ENCODE measurements at regions not wholly inside any gene's neighbourhood (a gene's known extent, or its start where the extent isn't known, plus 50 kb on each side); places are given as distances from the start of the nearest gene placed in this dataset.

GRCh38 chr2:238527565-238527964 lies 100.8 kb downstream of the ASB1 start:
- 84% methylated on average over 3 of the region's 3 CpGs for WGBS
- TF ChIP-seq SP1 (IDR thresholded peaks at IDR 0.05) = no peak
- TF ChIP-seq ZBTB33 (IDR thresholded peaks at IDR 0.05) = no peak
- TF ChIP-seq NR2F2 (IDR thresholded peaks at IDR 0.05) = no peak
- no peak for TF ChIP-seq MAX (IDR thresholded peaks at IDR 0.05)
- TF ChIP-seq REST (IDR thresholded peaks at IDR 0.05) = no peak
- TF ChIP-seq FOXA1 (IDR thresholded peaks at IDR 0.05) = no peak
- no peak for TF ChIP-seq JUND (IDR thresholded peaks at IDR 0.05)
- TF ChIP-seq FOXA2 (IDR thresholded peaks at IDR 0.05) = no peak
- no peak for TF ChIP-seq CTCF (IDR thresholded peaks at IDR 0.05; ENCODE audit: low read depth, low read length, missing input control)
- TF ChIP-seq ATF3 (IDR thresholded peaks at IDR 0.05) = no peak
- no peak for TF ChIP-seq EGR1 (IDR thresholded peaks at IDR 0.05; ENCODE audit: low read depth in 2 of 2)
- TF ChIP-seq YY1 (IDR thresholded peaks at IDR 0.05) = no peak
- no peak for TF ChIP-seq GABPA (IDR thresholded peaks at IDR 0.05 in 1 of 2, conservative IDR thresholded peaks at IDR 0.05 in 1 of 2)
- TF ChIP-seq HNF4A (conservative IDR thresholded peaks at IDR 0.05) = no peak
- TF ChIP-seq HNF4G (IDR thresholded peaks at IDR 0.05) = no peak
- no peak for TF ChIP-seq TAF1 (conservative IDR thresholded peaks at IDR 0.05)
- TF ChIP-seq RAD21 (IDR thresholded peaks at IDR 0.05) = no peak
- no peak overlapping the region for H3K9ac ChIP-seq (ENCODE audit: low read depth in 1 of 2, low read length in 2 of 2)
- no peaks in the 10 kb centered on the region for H3K27me3 ChIP-seq (ENCODE audit: control insufficient read depth in 4 of 4, insufficient read depth in 4 of 4, low read length in 3 of 4)
- no peak for DNase-seq (ENCODE audit: low spot score)
- no peaks in the 10 kb centered on the region for H3K36me3 ChIP-seq (ENCODE audit: control insufficient read depth in 4 of 4, insufficient read depth in 3 of 4, low read depth in 1 of 4, low read length in 3 of 4)
- H3K4me1 ChIP-seq (ENCODE audit: control insufficient read depth in 4 of 4, insufficient read depth in 4 of 4, low read length in 3 of 4) = no peaks in the 10 kb centered on the region
- no peak overlapping the region for H3K27ac ChIP-seq (ENCODE audit: low read depth in 1 of 2, low read length in 2 of 2)
- H3K4me3 ChIP-seq (ENCODE audit: low read depth in 1 of 3, low read length in 3 of 3) = no peak overlapping the region
- H3K9me3 ChIP-seq (ENCODE audit: control insufficient read depth in 4 of 4, low read length in 3 of 4) = peaks cover 0 to 3% (median 2%) of the 10 kb centered on the region in 4 donors
